H1 (cell line): ENCODE measurements at regions not wholly inside any gene's neighbourhood (a gene's known extent, or its start where the extent isn't known, plus 50 kb on each side); places are given as distances from the start of the nearest gene placed in this dataset.

Experiments used
- RBBP5 ChIP-seq: IDR thresholded peaks from 2 replicates; pipeline ENCODE4 v1.7.1; 2012; ENCODE audit warnings: low read depth, mild to moderate bottlenecking, inconsistent platforms, low read length, moderate library complexity, borderline replicate concordance
- SIRT6 ChIP-seq: IDR thresholded peaks from one replicate; pipeline ENCODE4 v1.7.1; 2012; ENCODE audit warnings: low read length, inconsistent platforms
- USF2 ChIP-seq: IDR thresholded peaks from 2 replicates; pipeline ENCODE4 v1.6.1; 2011; ENCODE audit warnings: low read length, improper control_type of control experiment

- TF ChIP-seq SIRT6, result no peak
- no peak for TF ChIP-seq USF2
- no peak for TF ChIP-seq RBBP5
Measured at GRCh38 chr2:221070106-221070505, 502.0 kb downstream of the EPHA4 start.
